K562 (cell line): ENCODE measurements at regions not wholly inside any gene's neighbourhood (a gene's known extent, or its start where the extent isn't known, plus 50 kb on each side); places are given as distances from the start of the nearest gene placed in this dataset.

Experiments
- ATAC-seq: fragments of 200-7000 bp; cut with Tn5 transposase; 3 replicates; pipeline ENCODE4 v1.9.1; 2020; ENCODE audit warnings: moderate library complexity
- BruUV-seq: library from RNA; stranded (reverse); fragments of 400-500 nt; replicated peaks from 2 replicates; lab custom pipeline; 2021; lab: Mats Ljungman, UMichigan
- CTCF ChIA-PET: fragments of 300-600 bp; formaldehyde crosslinking; extraction: SDS; loops from one replicate; lab custom pipeline; 2021; ENCODE audit warnings: low intra/inter-chr PET ratio; lab: Yijun Ruan, JAX
- POLR2A ChIA-PET: fragments of 300-600, 350-650 bp; sonication (Branson Sonifier 250); formaldehyde crosslinking; extraction: SDS; loops from one replicate; lab custom pipeline; 2021; ENCODE audit warnings: antibody characterized with exemption, inconsistent platforms; lab: Yijun Ruan, JAX
- DNase-seq, 4 experiments: peaks; one replicate each; pipeline versions ENCODE4 v3.0.0 to v3.0.0-alpha.2; 2011 to 2018; ENCODE audit warnings: low spot score in 3 of 4, mixed read lengths in 3 of 4; ENCODE audit errors: extremely low read depth in 1 of 4
- FAIRE-seq: peaks from 2 replicates; lab custom pipeline; 2011; peaks lifted over from hg19 to GRCh38; lab: Jason Lieb, UNC
- H2AFZ ChIP-seq: 2 replicates; pipeline ENCODE4 v1.6.0; 2011; ENCODE audit warnings: low read depth, low read length, control low read depth, inconsistent platforms
- H3K27ac ChIP-seq: fragments of 200-600 bp; 3 replicates; pipeline ENCODE4 v1.8.0; 2011; ENCODE audit warnings: low read depth, mild to moderate bottlenecking, control low read depth, inconsistent platforms, low read length, moderate library complexity, mixed read lengths; ENCODE audit errors: extremely low read depth
- H3K27me3 ChIP-seq, 2 experiments: fragments of 300-600 bp in 1 of 2; 2 replicates in 1 of 2; 3 replicates in 1 of 2; pipeline versions ENCODE4 v1.6.0 to v1.8.0; 2011; ENCODE audit warnings: inconsistent platforms in 2 of 2, low read length in 2 of 2, mild to moderate bottlenecking in 1 of 2, mixed read lengths in 1 of 2, moderate library complexity in 1 of 2; ENCODE audit not compliant: control insufficient read depth in 2 of 2, insufficient read depth in 2 of 2
- H3K36me3 ChIP-seq: fragments of 300-600 bp; 3 replicates; pipeline ENCODE4 v1.8.0; 2011; ENCODE audit warnings: mild to moderate bottlenecking, low read length, inconsistent platforms; ENCODE audit not compliant: control insufficient read depth, insufficient read depth
- H3K4me1 ChIP-seq, 2 experiments: fragments of 200-600 bp in 1 of 2; replicated peaks in 1 of 2; 2 replicates in 1 of 2; 3 replicates in 1 of 2; pipeline versions ENCODE4 v1.5.1 to v1.8.0; 2011; ENCODE audit warnings: inconsistent platforms in 2 of 2, low read length in 2 of 2, mild to moderate bottlenecking in 1 of 2, mixed read lengths in 1 of 2, moderate library complexity in 1 of 2; ENCODE audit not compliant: control insufficient read depth in 2 of 2, insufficient read depth in 2 of 2
- H3K4me2 ChIP-seq: 2 replicates; pipeline ENCODE4 v1.6.1; 2011; ENCODE audit warnings: low read length, control low read depth, inconsistent platforms, mixed read lengths; ENCODE audit not compliant: insufficient read depth
- H3K4me3 ChIP-seq: fragments of 200-600 bp; sonication (generic), shearing (Covaris generic); 2 replicates; pipeline ENCODE4 v1.5.1; 2016; ENCODE audit warnings: control low read depth, inconsistent platforms
- H3K79me2 ChIP-seq: fragments of 200-600 bp; 3 replicates; pipeline ENCODE4 v1.8.0; 2011; ENCODE audit warnings: low read length, inconsistent platforms; ENCODE audit not compliant: control insufficient read depth, insufficient read depth
- H3K9ac ChIP-seq, 2 experiments: 2 replicates each; pipeline versions ENCODE4 v1.6.0 to v1.6.1; 2011; ENCODE audit warnings: low read depth in 2 of 2, low read length in 2 of 2, control low read depth in 1 of 2, inconsistent platforms in 1 of 2, mild to moderate bottlenecking in 1 of 2, mixed read lengths in 1 of 2; ENCODE audit not compliant: insufficient read depth in 1 of 2
- H3K9me1 ChIP-seq: one replicate; pipeline ENCODE4 v1.6.0; 2011; ENCODE audit warnings: inconsistent platforms, mild to moderate bottlenecking, low read length, moderate library complexity; ENCODE audit not compliant: control insufficient read depth, insufficient read depth
- H3K9me3 ChIP-seq: replicated peaks from 2 replicates; pipeline ENCODE4 v1.5.1; 2011; ENCODE audit warnings: low read depth, low read length, inconsistent platforms; ENCODE audit not compliant: control insufficient read depth, insufficient read depth
- H4K20me1 ChIP-seq: replicated peaks from 2 replicates; pipeline ENCODE4 v1.6.1; 2011; ENCODE audit warnings: low read length, inconsistent platforms, mixed read lengths; ENCODE audit not compliant: control insufficient read depth, insufficient read depth
- CBX5 ChIP-seq: IDR thresholded peaks from 2 replicates; pipeline ENCODE4 v1.6.1; 2014; ENCODE audit warnings: low read depth, borderline replicate concordance
- CBX8 ChIP-seq: fragments of 200-600 bp; sonication (generic); IDR thresholded peaks from 2 replicates; pipeline ENCODE4 v1.6.1; 2012; ENCODE audit warnings: borderline replicate concordance, mixed run types, low read depth, mild to moderate bottlenecking, moderate library complexity, mixed read lengths, low read length, control low read depth, inconsistent platforms; ENCODE audit not compliant: poor library complexity, severe bottlenecking; ENCODE audit errors: extremely low read depth
- E4F1 ChIP-seq: fragments of 250-450 bp; sonication (Bioruptor Pico); IDR thresholded peaks from 2 replicates; pipeline ENCODE4 v1.5.0; 2021; ENCODE audit warnings: mild to moderate bottlenecking, borderline replicate concordance
- ZNF23 ChIP-seq: fragments of 250-450 bp; sonication (Bioruptor Pico); IDR thresholded peaks from 2 replicates; pipeline ENCODE4 v1.4.0; 2020; ENCODE audit warnings: mild to moderate bottlenecking
- ZNF318 ChIP-seq, 2 experiments: fragments of 450-650 bp; IDR thresholded peaks; 2 replicates each; pipeline ENCODE4 v1.6.1; 2016; ENCODE audit warnings: mild to moderate bottlenecking in 2 of 2, borderline replicate concordance in 1 of 2, low read depth in 1 of 2, moderate library complexity in 1 of 2
- WGBS: fragments of 100-300 bp; shearing (Covaris generic); methylation state at CpG from one replicate; pipeline ENCODE4 v1.1.6; 2016; ENCODE audit warnings: low coverage, mixed read lengths; ENCODE audit not compliant: insufficient coverage; ENCODE audit errors: missing lambda C conversion rate; 5-methylcytosine and 5-hydroxymethylcytosine counted together
- in situ Hi-C: fragments of 300-500 bp; cut with MboI; formaldehyde crosslinking; loops from 4 replicates; pipeline ENCODE4 v1.15.0; 2018; ENCODE audit warnings: inconsistent platforms, mixed read lengths
- intact Hi-C: fragments of 100-400 bp; cut with micrococcal nuclease; formaldehyde crosslinking; loops from 2 replicates; pipeline ENCODE4 v1.14.2; 2022
- TF ChIP-seq, protein P1 (sequence below): sonication (generic); formaldehyde crosslinking; IDR thresholded peaks from 2 replicates; pipeline ENCODE4 v1.5.0; 2020; ENCODE audit warnings: missing genetic modification reagents

DNA sequence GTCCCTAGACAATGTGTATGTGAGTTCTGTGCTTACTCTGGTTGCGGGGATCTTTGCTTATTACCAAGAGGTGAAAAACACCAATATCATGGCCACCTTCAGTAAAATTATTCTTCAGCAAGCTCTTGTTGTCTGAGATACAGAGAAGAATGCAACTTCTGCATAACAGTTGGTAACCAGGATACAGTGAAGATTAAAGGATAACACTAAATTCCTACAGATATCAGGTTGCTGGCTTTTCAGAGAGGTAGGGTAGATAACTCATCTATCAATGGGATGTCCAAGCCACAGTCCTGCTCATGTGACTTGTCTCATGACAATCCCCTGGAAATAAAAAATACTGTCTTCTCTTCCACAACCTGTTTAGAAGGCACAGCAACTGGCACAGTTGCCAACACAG lies 308.5 kb downstream of the TNS1 start (continued):
- no peak for TF ChIP-seq CBX8

GRCh38 chr2:217693363-217693762 lies 309.4 kb downstream of the TNS1 start:
- TF ChIP-seq E4F1 = no peak
- no peak for TF ChIP-seq CBX5
- no peak for TF ChIP-seq ZNF23
- no peak for TF ChIP-seq ZNF318 (IDR thresholded peaks at IDR 0.05; ENCODE audit: borderline replicate concordance in 1 of 2, low read depth in 1 of 2)
- TF ChIP-seq, protein P1, sequence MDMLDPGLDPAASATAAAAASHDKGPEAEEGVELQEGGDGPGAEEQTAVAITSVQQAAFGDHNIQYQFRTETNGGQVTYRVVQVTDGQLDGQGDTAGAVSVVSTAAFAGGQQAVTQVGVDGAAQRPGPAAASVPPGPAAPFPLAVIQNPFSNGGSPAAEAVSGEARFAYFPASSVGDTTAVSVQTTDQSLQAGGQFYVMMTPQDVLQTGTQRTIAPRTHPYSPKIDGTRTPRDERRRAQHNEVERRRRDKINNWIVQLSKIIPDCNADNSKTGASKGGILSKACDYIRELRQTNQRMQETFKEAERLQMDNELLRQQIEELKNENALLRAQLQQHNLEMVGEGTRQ (CRISPR knock-in tag) = no peak
- CTCF ChIA-PET = no interaction called here
- Histone ChIP-seq H3K27me3 (peaks cover 0 to 5% of the 10 kb centered on the region in 2 experiments; a peak in 1 of 5 replicates), H3K4me1 (no peaks in the 10 kb centered on the region; a peak in 1 of 5 replicates), H3K9me1 (no peaks in the 10 kb centered on the region), H4K20me1 (no peaks in the 10 kb centered on the region), H3K27ac (no peak overlapping the region), H3K4me3 (no peak overlapping the region), H3K4me2 (no peak overlapping the region), H3K36me3 (no peaks in the 10 kb centered on the region), H3K9me3 (no peaks in the 10 kb centered on the region), H3K9ac (no peak overlapping the region), H3K79me2 (no peaks in the 10 kb centered on the region), H2AFZ (no peak overlapping the region)
- DNase-seq (no peak), ATAC-seq (no peak), FAIRE-seq (no peak)
- 0% methylated on average over 1 of the region's 1 CpG for WGBS
- intact Hi-C loops (no loop called here), in situ Hi-C loops (no loop called here)
- POLR2A ChIA-PET = no interaction called here
- BruUV-seq = no TSS peak
